Keratinocyte (primary cell): ENCODE measurements at regions not wholly inside any gene's neighbourhood (a gene's known extent, or its start where the extent isn't known, plus 50 kb on each side); places are given as distances from the start of the nearest gene placed in this dataset.

ENCODE experiments used
- DNase-seq: peaks from one replicate; pipeline ENCODE4 v3.0.0-alpha.2; 2011; ENCODE audit warnings: low read depth, missing footprints, low spot score
- FAIRE-seq: peaks from 2 replicates; lab custom pipeline; 2011; peaks lifted over from hg19 to GRCh38; lab: Jason Lieb, UNC
- H2AFZ ChIP-seq: 2 replicates; pipeline ENCODE4 v1.6.0; 2012; ENCODE audit warnings: low read length, control low read depth, inconsistent platforms; ENCODE audit not compliant: control insufficient read depth
- H3K27ac ChIP-seq: 2 replicates; pipeline ENCODE4 v1.5.1; 2011; ENCODE audit warnings: low read length; ENCODE audit not compliant: control insufficient read depth, insufficient read depth
- H3K27me3 ChIP-seq: 3 replicates; pipeline ENCODE4 v1.6.0; 2011; ENCODE audit warnings: low read length; ENCODE audit not compliant: control insufficient read depth, insufficient read depth; ENCODE audit errors: extremely low read depth
- H3K36me3 ChIP-seq, 2 experiments: 2 replicates in 1 of 2; 3 replicates in 1 of 2; pipeline ENCODE4 v1.5.1; 2011; ENCODE audit warnings: low read length in 2 of 2, mild to moderate bottlenecking in 1 of 2; ENCODE audit not compliant: control insufficient read depth in 2 of 2, insufficient read depth in 2 of 2; ENCODE audit errors: extremely low read depth in 1 of 2
- H3K4me1 ChIP-seq: 3 replicates; pipeline ENCODE4 v1.5.1; 2011; ENCODE audit warnings: low read length; ENCODE audit not compliant: control insufficient read depth, insufficient read depth; ENCODE audit errors: extremely low read depth
- H3K4me2 ChIP-seq: 3 replicates; pipeline ENCODE4 v1.6.0; 2011; ENCODE audit warnings: low read depth, low read length; ENCODE audit not compliant: control insufficient read depth, insufficient read depth; ENCODE audit errors: extremely low read depth
- H3K4me3 ChIP-seq, 3 experiments: fragments of 200-600 bp in 1 of 3; sonication (generic) in 1 of 3; 2 replicates in 2 of 3; 3 replicates in 1 of 3; pipeline ENCODE4 v1.5.1; 2011 to 2016; ENCODE audit warnings: low read length in 3 of 3, mild to moderate bottlenecking in 3 of 3, control low read depth in 2 of 3, inconsistent platforms in 1 of 3, low read depth in 1 of 3, mixed read lengths in 1 of 3, mixed run types in 1 of 3, moderate library complexity in 1 of 3; ENCODE audit not compliant: control insufficient read depth in 2 of 3, insufficient read depth in 2 of 3; ENCODE audit errors: extremely low read depth in 1 of 3
- H3K79me2 ChIP-seq: 2 replicates; pipeline ENCODE4 v1.6.0; 2012; ENCODE audit warnings: low read length; ENCODE audit not compliant: control insufficient read depth, insufficient read depth
- H3K9ac ChIP-seq: 3 replicates; pipeline ENCODE4 v1.6.0; 2011; ENCODE audit warnings: low read length; ENCODE audit not compliant: control insufficient read depth, insufficient read depth; ENCODE audit errors: extremely low read depth
- H3K9me1 ChIP-seq: 3 replicates; pipeline ENCODE4 v1.6.0; 2011; ENCODE audit warnings: low read length; ENCODE audit not compliant: control insufficient read depth, insufficient read depth; ENCODE audit errors: extremely low read depth
- H3K9me3 ChIP-seq: 2 replicates; pipeline ENCODE4 v1.5.1; 2012; ENCODE audit warnings: low read depth, low read length; ENCODE audit not compliant: control insufficient read depth
- H4K20me1 ChIP-seq: 3 replicates; pipeline ENCODE4 v1.6.0; 2011; ENCODE audit warnings: low read length; ENCODE audit not compliant: control insufficient read depth, insufficient read depth; ENCODE audit errors: extremely low read depth
- EZH2 ChIP-seq: IDR thresholded peaks from one replicate; pipeline ENCODE4 v1.6.1; 2012; ENCODE audit warnings: inconsistent platforms, mild to moderate bottlenecking, low read length, moderate library complexity
- dilution Hi-C: fragments of 300-500 bp; cut with MboI; formaldehyde crosslinking; loops from one replicate; pipeline ENCODE4 v1.7.0; 2020; ENCODE audit warnings: low sequenced_read_pairs; ENCODE audit not compliant: extremely low pct_ligation_motif_present
- TF ChIP-seq, protein P1 (sequence below), 3 experiments: IDR thresholded peaks in 1 of 3; conservative IDR thresholded peaks in 1 of 3; optimal IDR thresholded peaks in 1 of 3; 2 replicates in 2 of 3; 3 replicates in 1 of 3; pipeline versions ENCODE3 to v1.5.1; 2011; ENCODE audit warnings: low read length in 3 of 3, mild to moderate bottlenecking in 3 of 3, moderate library complexity in 2 of 3, control low read depth in 1 of 3, inconsistent platforms in 1 of 3; ENCODE audit not compliant: insufficient read depth in 2 of 3; ENCODE audit errors: extremely low read depth in 1 of 3

DNA sequence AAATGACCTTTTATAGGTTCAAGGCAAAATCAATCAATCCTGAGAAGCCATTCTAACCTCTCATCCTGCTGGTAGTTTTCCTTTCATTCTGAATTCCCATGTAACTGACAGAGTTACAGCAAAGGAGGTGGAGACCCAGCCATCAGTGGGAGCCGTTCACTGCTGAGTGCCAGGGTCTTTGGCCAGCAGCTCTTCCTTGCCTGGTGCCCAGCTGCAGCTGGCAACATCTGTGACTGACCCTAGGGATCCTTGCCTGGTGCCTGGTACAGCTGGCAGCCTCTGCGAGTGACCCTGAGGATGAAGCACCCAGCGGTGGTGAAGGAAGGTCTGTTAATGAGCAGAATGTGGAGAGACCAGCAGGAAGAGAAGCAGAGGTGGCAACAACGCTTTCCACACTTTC lies 314.6 kb downstream of the THBS2 start:
- no peaks in the 10 kb centered on the region for H3K79me2 ChIP-seq
- no peak overlapping the region for H3K4me2 ChIP-seq
- no peaks in the 10 kb centered on the region for H3K9me3 ChIP-seq
- H3K4me1 ChIP-seq, result peaks cover 6% of the 10 kb centered on the region
- H3K4me3 ChIP-seq, result no peak overlapping the region
- no peak overlapping the region for H3K27ac ChIP-seq
- H3K27me3 ChIP-seq, result no peaks in the 10 kb centered on the region
- H3K36me3 ChIP-seq, result no peaks in the 10 kb centered on the region
- no peak overlapping the region for H2AFZ ChIP-seq
- DNase-seq, result no peak
- dilution Hi-C loops, result no loop called here
- H3K9ac ChIP-seq, result no peak overlapping the region
- no peak for FAIRE-seq
- TF ChIP-seq, protein P1, sequence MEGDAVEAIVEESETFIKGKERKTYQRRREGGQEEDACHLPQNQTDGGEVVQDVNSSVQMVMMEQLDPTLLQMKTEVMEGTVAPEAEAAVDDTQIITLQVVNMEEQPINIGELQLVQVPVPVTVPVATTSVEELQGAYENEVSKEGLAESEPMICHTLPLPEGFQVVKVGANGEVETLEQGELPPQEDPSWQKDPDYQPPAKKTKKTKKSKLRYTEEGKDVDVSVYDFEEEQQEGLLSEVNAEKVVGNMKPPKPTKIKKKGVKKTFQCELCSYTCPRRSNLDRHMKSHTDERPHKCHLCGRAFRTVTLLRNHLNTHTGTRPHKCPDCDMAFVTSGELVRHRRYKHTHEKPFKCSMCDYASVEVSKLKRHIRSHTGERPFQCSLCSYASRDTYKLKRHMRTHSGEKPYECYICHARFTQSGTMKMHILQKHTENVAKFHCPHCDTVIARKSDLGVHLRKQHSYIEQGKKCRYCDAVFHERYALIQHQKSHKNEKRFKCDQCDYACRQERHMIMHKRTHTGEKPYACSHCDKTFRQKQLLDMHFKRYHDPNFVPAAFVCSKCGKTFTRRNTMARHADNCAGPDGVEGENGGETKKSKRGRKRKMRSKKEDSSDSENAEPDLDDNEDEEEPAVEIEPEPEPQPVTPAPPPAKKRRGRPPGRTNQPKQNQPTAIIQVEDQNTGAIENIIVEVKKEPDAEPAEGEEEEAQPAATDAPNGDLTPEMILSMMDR (optimal IDR thresholded peaks at IDR 0.05 in 1 of 3, IDR thresholded peaks at IDR 0.05 in 1 of 3, conservative IDR thresholded peaks at IDR 0.05 in 1 of 3; ENCODE audit: extremely low read depth in 1 of 3, insufficient read depth in 2 of 3, low read length in 3 of 3), result no peak
- TF ChIP-seq EZH2, result no peak
- no peaks in the 10 kb centered on the region for H4K20me1 ChIP-seq
- H3K9me1 ChIP-seq, result no peaks in the 10 kb centered on the region

DNA sequence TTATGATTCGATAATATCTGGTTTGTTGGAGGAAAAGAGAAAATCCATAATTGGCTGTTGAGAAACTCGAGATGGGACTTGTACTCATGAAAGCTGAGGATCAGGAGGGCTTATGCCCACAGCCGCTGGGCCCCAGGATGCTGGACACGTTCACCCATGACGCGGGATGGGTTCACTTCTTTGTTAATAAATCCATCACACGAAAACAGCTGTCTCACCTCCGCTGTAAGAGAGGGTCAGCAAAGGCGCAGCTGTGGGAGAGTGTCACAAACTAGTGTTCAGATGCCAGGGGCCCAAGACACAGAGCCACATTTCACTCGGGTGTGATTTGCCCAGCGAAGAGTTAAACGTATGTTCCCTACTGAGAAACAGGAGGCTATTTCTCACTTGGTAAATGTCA lies 315.1 kb downstream of the THBS2 start:
- Histone ChIP-seq H3K4me1 (peaks cover 6% of the 10 kb centered on the region), H3K9me3 (no peaks in the 10 kb centered on the region), H3K27me3 (no peaks in the 10 kb centered on the region), H3K4me2 (no peak overlapping the region), H4K20me1 (no peaks in the 10 kb centered on the region), H3K4me3 (no peak overlapping the region), H2AFZ (no peak overlapping the region), H3K79me2 (no peaks in the 10 kb centered on the region), H3K36me3 (no peaks in the 10 kb centered on the region), H3K9ac (no peak overlapping the region), H3K9me1 (no peaks in the 10 kb centered on the region), H3K27ac (no peak overlapping the region)
- TF ChIP-seq, protein P1 (optimal IDR thresholded peaks at IDR 0.05 in 1 of 3, IDR thresholded peaks at IDR 0.05 in 1 of 3, conservative IDR thresholded peaks at IDR 0.05 in 1 of 3; ENCODE audit: extremely low read depth in 1 of 3, insufficient read depth in 2 of 3, low read length in 3 of 3), result no peak
- no peak for TF ChIP-seq EZH2
- dilution Hi-C loops, result no loop called here
- FAIRE-seq (no peak), DNase-seq (no peak)
